ENCODE measurements at regions not wholly inside any gene's neighbourhood (a gene's known extent, or its start where the extent isn't known, plus 50 kb on each side); places are given as distances from the start of the nearest gene placed in this dataset.
"Not testable (repeated sequence)": the region's sequence is repeated elsewhere in the genome, so short reads cannot be mapped to it uniquely, and the experiment has no call there.

GRCh38 chrX:82721891-82722290, 786.2 kb upstream of the POU3F4 start:
- ChIA-PET POLR2A (no interaction called here), CTCF (no interaction called here)
- Histone ChIP-seq H4K20me1 (replicated peaks; ENCODE audit: control insufficient read depth, extremely low read depth, insufficient read depth, low read length) (no peaks in the 10 kb centered on the region), H3K9me1 (replicated peaks; ENCODE audit: control insufficient read depth, extremely low read depth, insufficient read depth, low read length) (no peaks in the 10 kb centered on the region), H3K4me3 (replicated peaks in 1 of 3; ENCODE audit: insufficient read depth in 1 of 3, low read depth in 1 of 3, low read length in 3 of 3) (no peak overlapping the region), H3K9ac (replicated peaks; ENCODE audit: extremely low read depth, insufficient read depth, low read length) (no peak overlapping the region), H3K4me2 (ENCODE audit: insufficient read depth, low read length) (no peak overlapping the region), H3K9me3 (replicated peaks; ENCODE audit: control insufficient read depth, insufficient read depth, low read length) (no peaks in the 10 kb centered on the region), H2AFZ (ENCODE audit: low read depth, low read length) (no peak overlapping the region), H3K36me3 (ENCODE audit: control insufficient read depth in 2 of 2, extremely low read depth in 1 of 2, insufficient read depth in 2 of 2, low read length in 2 of 2) (no peaks in the 10 kb centered on the region), H3K4me1 (ENCODE audit: control insufficient read depth, extremely low read depth, insufficient read depth, low read length) (no peaks in the 10 kb centered on the region), H3K27me3 (ENCODE audit: control insufficient read depth in 2 of 2, insufficient read depth in 2 of 2, low read length in 2 of 2) (no peaks in the 10 kb centered on the region), H3K27ac (ENCODE audit: insufficient read depth, low read depth, low read length) (no peak overlapping the region), H3K79me2 (ENCODE audit: control insufficient read depth, insufficient read depth, low read length) (no peaks in the 10 kb centered on the region)
- dilution Hi-C loops (cut with MboI; ENCODE audit: extremely low pct_ligation_motif_present, low sequenced_read_pairs) (no loop called here), intact Hi-C loops (cut with micrococcal nuclease) (no loop called here)
- TF ChIP-seq MAX (IDR thresholded peaks at IDR 0.05; ENCODE audit: insufficient read depth, insufficient read length) = no peak
- FAIRE-seq (no peak), DNase-seq (ENCODE audit: low read depth, low spot score) (no peak)
- BruUV-seq (replicated peaks) = no TSS peak

- no TSS peak for BruUV-seq (replicated peaks)
- Histone ChIP-seq H3K27me3 (ENCODE audit: control insufficient read depth in 2 of 2, insufficient read depth in 2 of 2, low read length in 2 of 2) (no peaks in the 10 kb centered on the region), H3K4me2 (ENCODE audit: insufficient read depth, low read length) (no peak overlapping the region), H3K79me2 (ENCODE audit: control insufficient read depth, insufficient read depth, low read length) (no peaks in the 10 kb centered on the region), H3K4me3 (replicated peaks in 1 of 3; ENCODE audit: insufficient read depth in 1 of 3, low read depth in 1 of 3, low read length in 3 of 3) (no peak overlapping the region), H3K9me3 (replicated peaks; ENCODE audit: control insufficient read depth, insufficient read depth, low read length) (no peaks in the 10 kb centered on the region), H3K4me1 (ENCODE audit: control insufficient read depth, extremely low read depth, insufficient read depth, low read length) (no peaks in the 10 kb centered on the region), H3K36me3 (ENCODE audit: control insufficient read depth in 2 of 2, extremely low read depth in 1 of 2, insufficient read depth in 2 of 2, low read length in 2 of 2) (no peaks in the 10 kb centered on the region), H3K27ac (ENCODE audit: insufficient read depth, low read depth, low read length) (no peak overlapping the region), H3K9me1 (replicated peaks; ENCODE audit: control insufficient read depth, extremely low read depth, insufficient read depth, low read length) (no peaks in the 10 kb centered on the region), H3K9ac (replicated peaks; ENCODE audit: extremely low read depth, insufficient read depth, low read length) (no peak overlapping the region), H4K20me1 (replicated peaks; ENCODE audit: control insufficient read depth, extremely low read depth, insufficient read depth, low read length) (no peaks in the 10 kb centered on the region), H2AFZ (ENCODE audit: low read depth, low read length) (no peak overlapping the region)
- TF ChIP-seq FOS (IDR thresholded peaks at IDR 0.05; ENCODE audit: borderline replicate concordance, insufficient read depth, low read length) = no peak
- TF ChIP-seq POLR2AphosphoS5 (IDR thresholded peaks at IDR 0.05; ENCODE audit: insufficient read depth, low read depth, low read length) = no peak
- TF ChIP-seq GATA2 (IDR thresholded peaks at IDR 0.05; ENCODE audit: insufficient read depth, insufficient read length, low read depth, low read length) = no peak
- TF ChIP-seq MYC (IDR thresholded peaks at IDR 0.05; ENCODE audit: low read depth, low read length) = no peak
- TF ChIP-seq MAX (IDR thresholded peaks at IDR 0.05; ENCODE audit: insufficient read depth, insufficient read length) = no peak
- TF ChIP-seq EZH2 (IDR thresholded peaks at IDR 0.05; ENCODE audit: borderline replicate concordance, low read depth, low read length, severe bottlenecking) = no peak
- TF ChIP-seq POLR2A (IDR thresholded peaks at IDR 0.05; ENCODE audit: low read depth, low read length) = no peak
- no peak for TF ChIP-seq CTCF (IDR thresholded peaks at IDR 0.05; ENCODE audit: extremely low read depth in 1 of 2, insufficient read depth in 1 of 2, low read depth in 1 of 2, low read length in 2 of 2)
- TF ChIP-seq JUN (IDR thresholded peaks at IDR 0.05; ENCODE audit: borderline replicate concordance, insufficient read depth, insufficient read length, low read depth) = no peak
- dilution Hi-C loops (cut with MboI; ENCODE audit: extremely low pct_ligation_motif_present, low sequenced_read_pairs) (no loop called here), intact Hi-C loops (cut with micrococcal nuclease) (no loop called here)
- no peak for DNase-seq (ENCODE audit: low read depth, low spot score)
- ChIA-PET POLR2A (no interaction called here), CTCF (no interaction called here)
- FAIRE-seq = no peak
Observed at GRCh38 chrX:82723806-82724205, 784.3 kb upstream of the POU3F4 start.

- H3K9ac ChIP-seq (replicated peaks; ENCODE audit: extremely low read depth, insufficient read depth, low read length); BruUV-seq (replicated peaks); H2AFZ ChIP-seq (ENCODE audit: low read depth, low read length); H4K20me1 ChIP-seq (replicated peaks; ENCODE audit: control insufficient read depth, extremely low read depth, insufficient read depth, low read length); intact Hi-C loops (cut with micrococcal nuclease); FAIRE-seq; CTCF ChIA-PET; POLR2A ChIA-PET; DNase-seq (ENCODE audit: low read depth, low spot score); H3K9me1 ChIP-seq (replicated peaks; ENCODE audit: control insufficient read depth, extremely low read depth, insufficient read depth, low read length); H3K79me2 ChIP-seq (ENCODE audit: control insufficient read depth, insufficient read depth, low read length); H3K9me3 ChIP-seq (replicated peaks; ENCODE audit: control insufficient read depth, insufficient read depth, low read length); H3K4me1 ChIP-seq (ENCODE audit: control insufficient read depth, extremely low read depth, insufficient read depth, low read length); H3K36me3 ChIP-seq (ENCODE audit: control insufficient read depth in 2 of 2, extremely low read depth in 1 of 2, insufficient read depth in 2 of 2, low read length in 2 of 2); dilution Hi-C loops (cut with MboI; ENCODE audit: extremely low pct_ligation_motif_present, low sequenced_read_pairs); H3K27ac ChIP-seq (ENCODE audit: insufficient read depth, low read depth, low read length); H3K4me3 ChIP-seq (replicated peaks in 1 of 3; ENCODE audit: insufficient read depth in 1 of 3, low read depth in 1 of 3, low read length in 3 of 3); H3K27me3 ChIP-seq (ENCODE audit: control insufficient read depth in 2 of 2, insufficient read depth in 2 of 2, low read length in 2 of 2); H3K4me2 ChIP-seq (ENCODE audit: insufficient read depth, low read length): not testable (repeated sequence)
Observed at GRCh38 chrX:82727436-82727835, 780.7 kb upstream of the POU3F4 start.

Measured in endothelial cell of umbilical vein (primary cell).